Vagina (tissue), 2 donors: ENCODE measurements at regions not wholly inside any gene's neighbourhood (a gene's known extent, or its start where the extent isn't known, plus 50 kb on each side); places are given as distances from the start of the nearest gene placed in this dataset.

Experiments
- CTCF ChIP-seq, 3 experiments: fragments of 450-650 bp in 2 of 3; fragments of 200-600 bp in 1 of 3; sonication (generic) in 1 of 3; IDR thresholded peaks; one replicate each; pipeline ENCODE4 v1.5.1; 2017 to 2019; ENCODE audit warnings: antibody characterized with exemption in 3 of 3, mild to moderate bottlenecking in 2 of 3, moderate library complexity in 2 of 3
- POLR2A ChIP-seq, 2 donors: fragments of 450-650 bp; IDR thresholded peaks; one replicate each; pipeline ENCODE4 v1.6.1; 2017; ENCODE audit warnings: antibody characterized with exemption in 2 of 2, mild to moderate bottlenecking in 2 of 2, moderate library complexity in 2 of 2
- POLR2AphosphoS5 ChIP-seq, 2 donors: sonication (generic); formaldehyde crosslinking; IDR thresholded peaks; one replicate each; pipeline ENCODE4 v1.9.0; 2017; ENCODE audit warnings: antibody characterized with exemption in 2 of 2, mild to moderate bottlenecking in 2 of 2, low read depth in 1 of 2; ENCODE audit not compliant: insufficient read depth in 1 of 2

- TF ChIP-seq CTCF (IDR thresholded peaks at IDR 0.05) (no peak), POLR2AphosphoS5 (IDR thresholded peaks at IDR 0.05; ENCODE audit: insufficient read depth in 1 of 2, low read depth in 1 of 2) (no peak), POLR2A (IDR thresholded peaks at IDR 0.05) (no peak)
Measured at GRCh38 chr6:82063574-82063973, 184.0 kb downstream of the IBTK start.
